GM18517 (cell line): ENCODE measurements at regions not wholly inside any gene's neighbourhood (a gene's known extent, or its start where the extent isn't known, plus 50 kb on each side); places are given as distances from the start of the nearest gene placed in this dataset.

Experiments used
- ATAC-seq: cut with Tn5 transposase; IDR thresholded peaks from one replicate; pipeline ENCODE4 v1.9.1; 2021; ENCODE audit warnings: mild to moderate bottlenecking, moderate library complexity; ENCODE audit not compliant: unreplicated experiment

- ATAC-seq, result no peak
Observed at GRCh38 chr1:80767711-80768110, 1033.0 kb upstream of the ADGRL2 start.

- no peak for ATAC-seq
Observed at GRCh38 chr1:80759354-80759753, 1041.4 kb upstream of the ADGRL2 start.

GRCh38 chr1:80755944-80756343 lies 1044.8 kb upstream of the ADGRL2 start:
- ATAC-seq, result no peak

- no peak for ATAC-seq
Observed at GRCh38 chr1:80751204-80751603, 1049.5 kb upstream of the ADGRL2 start.

GRCh38 chr1:80731241-80731894 lies 1069.4 kb upstream of the ADGRL2 start:
- ATAC-seq, result no peak

- ATAC-seq, result no peak
Observed at GRCh38 chr1:80722611-80723010, 1078.1 kb upstream of the ADGRL2 start.

- ATAC-seq, result no peak
Observed at GRCh38 chr1:80706526-80706925, 1094.2 kb upstream of the ADGRL2 start.

- ATAC-seq, result no peak
Observed at GRCh38 chr1:80678438-80678837, 1122.3 kb upstream of the ADGRL2 start.

- ATAC-seq, result no peak
Observed at GRCh38 chr1:80675454-80675853, 1125.3 kb upstream of the ADGRL2 start.

GRCh38 chr1:80673935-80674597 lies 1126.7 kb upstream of the ADGRL2 start:
- ATAC-seq, result no peak

- ATAC-seq, result no peak
Observed at GRCh38 chr1:80668372-80668771, 1132.4 kb upstream of the ADGRL2 start.

- ATAC-seq, result no peak
Observed at GRCh38 chr1:80666073-80666472, 1134.7 kb upstream of the ADGRL2 start.

- ATAC-seq, result no peak
Observed at GRCh38 chr1:80659161-80659560, 1141.6 kb upstream of the ADGRL2 start.

GRCh38 chr1:80657707-80658106 lies 1143.0 kb upstream of the ADGRL2 start:
- ATAC-seq, result no peak

- no peak for ATAC-seq
Observed at GRCh38 chr1:80657044-80657643, 1143.6 kb upstream of the ADGRL2 start.

GRCh38 chr1:80656641-80657040 lies 1144.1 kb upstream of the ADGRL2 start:
- ATAC-seq, result no peak

GRCh38 chr1:80656014-80656636 lies 1144.6 kb upstream of the ADGRL2 start:
- ATAC-seq, result peak; percentile 64

GRCh38 chr1:80646053-80646452 lies 1154.7 kb upstream of the ADGRL2 start:
- ATAC-seq, result no peak

GRCh38 chr1:80645621-80646020 lies 1155.1 kb upstream of the ADGRL2 start:
- no peak for ATAC-seq

GRCh38 chr1:80640978-80641377 lies 1159.8 kb upstream of the ADGRL2 start:
- ATAC-seq, result peak; percentile 47

- peak; percentile 98 for ATAC-seq
Observed at GRCh38 chr1:80639777-80640533, 1160.8 kb upstream of the ADGRL2 start.
